GM21825 (cell line): ENCODE measurements at regions not wholly inside any gene's neighbourhood (a gene's known extent, or its start where the extent isn't known, plus 50 kb on each side); places are given as distances from the start of the nearest gene placed in this dataset.

Source experiments
- ATAC-seq: cut with Tn5 transposase; IDR thresholded peaks from one replicate; pipeline ENCODE4 v1.9.1; 2021; ENCODE audit warnings: mild to moderate bottlenecking, moderate library complexity; ENCODE audit not compliant: unreplicated experiment

GRCh38 chr1:239816081-239816782 lies 275.5 kb upstream of the FMN2 start:
- ATAC-seq, result no peak

GRCh38 chr1:239817276-239817675 lies 274.4 kb upstream of the FMN2 start:
- no peak for ATAC-seq

GRCh38 chr1:239817801-239818200 lies 273.9 kb upstream of the FMN2 start:
- ATAC-seq, result no peak

GRCh38 chr1:239819096-239819495 lies 272.6 kb upstream of the FMN2 start:
- ATAC-seq, result no peak

DNA sequence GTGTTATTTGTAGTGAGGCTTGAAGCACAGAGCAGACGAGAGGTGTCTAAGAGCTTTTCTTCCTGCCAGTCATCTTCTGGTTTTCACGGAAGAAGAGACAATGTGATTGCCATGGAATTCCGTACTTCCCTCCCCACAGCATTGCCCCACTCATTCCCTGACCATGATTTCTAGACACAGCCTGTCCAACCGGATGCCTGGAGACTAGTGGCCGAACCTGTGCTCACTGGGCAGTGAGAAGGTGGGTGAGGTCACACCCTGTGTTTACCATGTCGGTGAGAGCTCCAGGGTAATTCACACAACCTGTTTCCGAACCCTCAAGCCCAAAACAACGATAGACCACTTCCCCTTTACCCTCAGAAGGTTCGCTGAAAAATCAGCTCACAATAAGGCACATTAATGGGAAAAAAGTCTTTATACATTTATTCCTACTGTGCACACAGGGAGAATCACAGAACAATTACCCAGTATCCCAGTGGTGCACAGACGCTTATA lies 271.9 kb upstream of the FMN2 start:
- ATAC-seq, result no peak

- ATAC-seq, result no peak
Measured at GRCh38 chr1:239823852-239824251, 267.8 kb upstream of the FMN2 start.

- no peak for ATAC-seq
Measured at GRCh38 chr1:239826211-239826610, 265.5 kb upstream of the FMN2 start.

GRCh38 chr1:239826736-239827135 lies 264.9 kb upstream of the FMN2 start:
- ATAC-seq, result no peak

- no peak for ATAC-seq
Measured at GRCh38 chr1:239829535-239829934, 262.1 kb upstream of the FMN2 start.

DNA sequence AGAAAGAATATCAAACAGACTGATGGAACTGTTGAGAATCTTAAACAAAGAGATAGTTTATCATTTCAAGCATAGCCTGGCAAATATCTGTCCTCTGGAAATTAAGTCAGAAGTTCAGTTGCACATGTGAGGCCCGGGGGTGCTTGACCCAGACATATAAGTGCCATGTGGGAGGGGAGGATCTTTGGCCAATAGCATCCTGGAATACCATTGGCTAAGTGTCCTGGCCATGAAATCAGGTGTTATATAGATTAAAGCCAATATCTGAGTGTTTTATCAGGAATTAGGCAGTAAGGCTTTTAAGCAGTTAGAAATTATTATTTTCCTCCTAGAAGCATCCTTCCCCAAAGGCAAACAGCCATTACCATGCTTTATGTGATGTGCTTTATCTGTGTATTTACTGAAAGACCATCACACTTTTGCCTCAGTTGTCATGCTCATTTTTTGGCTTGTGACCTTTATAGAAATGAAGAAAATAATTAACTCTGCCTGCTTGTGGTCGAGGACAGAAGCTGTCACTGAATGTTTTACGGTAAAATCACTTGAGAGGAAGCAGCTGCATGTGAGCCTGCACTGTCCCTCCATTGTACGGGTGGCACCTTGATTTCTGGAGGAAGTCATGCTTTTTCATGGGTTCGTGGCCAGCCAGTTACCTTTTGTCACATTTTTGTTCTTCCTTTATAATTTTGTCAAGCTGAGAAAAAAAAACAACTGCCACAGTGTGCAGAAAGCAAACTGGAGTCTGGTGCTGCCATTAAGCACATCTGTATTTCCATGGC lies 259.9 kb upstream of the FMN2 start:
- ATAC-seq, result no peak

DNA sequence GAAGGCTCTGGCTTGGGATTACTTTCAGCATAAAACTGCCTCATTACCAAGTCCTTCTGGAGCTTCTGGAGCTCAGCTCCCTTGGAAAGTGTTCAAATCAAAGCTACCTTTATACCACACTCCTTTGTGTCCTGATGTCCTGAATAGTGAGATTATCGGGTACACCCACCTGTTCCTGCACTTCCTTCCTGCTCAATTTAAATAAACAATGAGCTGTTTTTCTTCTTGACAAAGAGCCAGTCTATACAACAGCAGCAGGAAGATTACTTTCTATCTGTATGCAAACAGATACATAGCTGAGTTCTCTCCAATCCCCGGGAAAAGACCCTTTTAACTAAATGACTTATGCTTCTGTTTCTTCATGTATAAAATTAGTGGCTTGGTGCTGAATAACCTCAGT lies 258.0 kb upstream of the FMN2 start:
- ATAC-seq, result no peak

- no peak for ATAC-seq
Measured at GRCh38 chr1:239835946-239836440, 255.7 kb upstream of the FMN2 start.

- no peak for ATAC-seq
Measured at GRCh38 chr1:239840336-239840735, 251.3 kb upstream of the FMN2 start.

- ATAC-seq, result no peak
Measured at GRCh38 chr1:239840790-239841189, 250.9 kb upstream of the FMN2 start.

DNA sequence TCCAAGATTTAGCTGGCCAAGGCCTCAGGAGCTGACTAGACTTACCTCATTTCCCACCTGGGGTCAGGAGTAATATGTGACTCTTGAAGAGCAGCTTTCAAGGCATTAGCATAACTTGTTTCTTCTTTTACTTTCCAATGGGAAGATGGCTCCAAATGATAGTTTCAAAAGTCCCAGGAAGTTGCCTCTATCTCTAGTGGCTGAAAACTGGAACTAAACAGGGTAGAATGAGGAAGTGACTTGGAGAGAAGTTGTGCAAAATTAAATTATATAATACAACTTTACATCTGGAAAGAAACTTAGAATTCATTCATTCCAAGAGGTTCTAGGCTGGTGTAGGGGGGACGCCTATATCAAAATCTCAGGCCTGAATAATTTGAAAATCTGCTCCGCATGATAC lies 250.1 kb upstream of the FMN2 start:
- no peak for ATAC-seq

GRCh38 chr1:239843541-239843940 lies 248.1 kb upstream of the FMN2 start:
- ATAC-seq, result no peak

DNA sequence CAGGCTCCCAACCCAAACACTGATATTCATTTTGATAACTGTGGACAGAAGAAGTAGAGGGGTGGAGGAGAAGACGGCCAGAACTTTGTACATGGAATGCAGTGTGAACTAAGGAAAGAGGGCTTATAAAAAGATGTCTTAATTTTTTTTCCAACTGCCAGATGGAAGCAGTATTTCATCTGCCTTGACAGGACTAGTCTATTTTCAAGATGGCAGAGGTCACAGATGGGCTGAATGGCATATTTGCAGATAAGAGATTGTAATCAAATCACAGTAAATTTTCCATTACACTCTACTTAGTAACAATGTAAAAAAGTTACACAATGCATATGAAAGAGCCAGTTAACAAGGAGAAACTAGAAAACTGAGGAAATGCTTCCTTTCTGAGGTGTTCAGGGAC lies 246.8 kb upstream of the FMN2 start:
- ATAC-seq, result no peak

- ATAC-seq, result no peak
Measured at GRCh38 chr1:239854922-239855321, 236.8 kb upstream of the FMN2 start.

DNA sequence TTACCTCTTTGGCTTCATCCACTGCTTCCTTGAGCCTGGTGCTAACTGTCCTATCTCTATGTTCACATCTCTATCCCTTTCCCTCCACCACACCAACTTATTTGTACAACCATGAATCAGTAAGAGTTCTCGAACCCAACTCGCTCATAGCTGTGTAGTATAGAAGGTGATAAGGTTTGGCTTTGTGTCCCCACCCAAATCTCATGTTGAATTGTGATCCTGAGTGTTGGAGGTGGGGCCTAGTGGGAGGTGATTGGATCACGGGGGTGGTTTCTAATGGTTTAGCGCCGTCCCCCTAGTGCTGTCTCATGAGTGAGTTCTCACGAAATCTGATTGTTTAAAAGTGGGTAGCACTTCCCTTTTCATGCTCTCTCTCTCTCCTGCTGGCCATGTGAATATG lies 235.6 kb upstream of the FMN2 start:
- ATAC-seq, result no peak

DNA sequence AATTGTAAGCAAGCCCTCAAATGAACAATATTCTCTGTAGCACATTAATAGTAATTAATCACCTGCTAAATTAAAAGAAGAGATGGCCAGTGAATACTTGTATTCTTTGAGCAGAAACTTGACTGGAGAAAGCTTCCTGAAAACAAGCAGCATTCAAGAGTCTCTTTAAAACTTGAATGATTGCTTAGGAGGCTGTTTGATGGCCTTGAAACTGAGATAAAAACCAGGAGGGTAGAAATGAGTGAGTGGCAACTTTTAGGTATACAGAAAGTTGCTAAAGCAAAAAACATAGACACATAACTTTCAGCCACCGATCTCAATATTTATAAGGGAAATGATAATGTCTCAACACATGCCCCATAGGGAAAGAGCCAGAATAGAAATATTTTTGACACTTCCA lies 234.8 kb upstream of the FMN2 start:
- ATAC-seq, result no peak

DNA sequence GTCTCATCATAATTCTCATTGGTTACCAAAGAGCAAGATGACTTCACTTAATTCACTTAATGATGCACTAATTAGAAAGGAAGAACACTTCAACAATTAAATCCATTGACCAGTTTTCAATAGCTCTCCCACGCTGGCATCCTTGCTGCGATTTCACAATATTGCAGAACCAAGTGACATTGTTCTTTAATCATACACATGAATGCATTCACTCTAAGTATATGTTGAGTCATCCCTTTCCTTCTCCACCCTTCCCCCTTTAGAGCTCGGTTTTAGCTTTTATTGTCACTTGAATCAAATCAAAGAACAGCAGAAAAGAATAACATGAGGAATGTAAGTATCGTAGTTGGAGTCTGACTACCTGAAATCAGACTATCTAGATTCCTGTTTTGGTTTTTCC lies 233.6 kb upstream of the FMN2 start:
- ATAC-seq, result no peak

- no peak for ATAC-seq
Measured at GRCh38 chr1:239858529-239858928, 233.2 kb upstream of the FMN2 start.
